GM18858 (cell line): ENCODE measurements at regions not wholly inside any gene's neighbourhood (a gene's known extent, or its start where the extent isn't known, plus 50 kb on each side); places are given as distances from the start of the nearest gene placed in this dataset.
"Not testable (repeated sequence)": the region's sequence is repeated elsewhere in the genome, so short reads cannot be mapped to it uniquely, and the experiment has no call there.

ENCODE experiments used
- ATAC-seq: cut with Tn5 transposase; IDR thresholded peaks from one replicate; pipeline ENCODE4 v1.9.1; 2021; ENCODE audit not compliant: unreplicated experiment

- ATAC-seq, result not testable (repeated sequence)
Observed at GRCh38 chr4:97437998-97438705, 705.1 kb downstream of the STPG2 start.

GRCh38 chr4:97453186-97453585 is 690.1 kb downstream of the STPG2 start:
- ATAC-seq, result no peak

- no peak for ATAC-seq
Observed at GRCh38 chr4:97457253-97457652, 686.0 kb downstream of the STPG2 start.

GRCh38 chr4:97468272-97468671 is 675.0 kb downstream of the STPG2 start:
- ATAC-seq, result no peak

- no peak for ATAC-seq
Observed at GRCh38 chr4:97475621-97476020, 667.7 kb downstream of the STPG2 start.

- ATAC-seq, result no peak
Observed at GRCh38 chr4:97477974-97478373, 665.3 kb downstream of the STPG2 start.

GRCh38 chr4:97479388-97479787 is 663.9 kb downstream of the STPG2 start:
- no peak for ATAC-seq

- ATAC-seq, result no peak
Observed at GRCh38 chr4:97491856-97492255, 651.4 kb downstream of the STPG2 start.

GRCh38 chr4:97493815-97494518 is 649.3 kb downstream of the STPG2 start:
- ATAC-seq, result no peak

- ATAC-seq, result no peak
Observed at GRCh38 chr4:97496298-97496873, 646.9 kb downstream of the STPG2 start.

- no peak for ATAC-seq
Observed at GRCh38 chr4:97498875-97499274, 644.4 kb downstream of the STPG2 start.

GRCh38 chr4:97500423-97500822 is 642.9 kb downstream of the STPG2 start:
- ATAC-seq, result peak; percentile 99

- ATAC-seq, result no peak
Observed at GRCh38 chr4:97504713-97505112, 638.6 kb downstream of the STPG2 start.

- no peak for ATAC-seq
Observed at GRCh38 chr4:97507587-97508245, 635.6 kb downstream of the STPG2 start.
